ENCODE measurements at regions not wholly inside any gene's neighbourhood (a gene's known extent, or its start where the extent isn't known, plus 50 kb on each side); places are given as distances from the start of the nearest gene placed in this dataset.

DNA sequence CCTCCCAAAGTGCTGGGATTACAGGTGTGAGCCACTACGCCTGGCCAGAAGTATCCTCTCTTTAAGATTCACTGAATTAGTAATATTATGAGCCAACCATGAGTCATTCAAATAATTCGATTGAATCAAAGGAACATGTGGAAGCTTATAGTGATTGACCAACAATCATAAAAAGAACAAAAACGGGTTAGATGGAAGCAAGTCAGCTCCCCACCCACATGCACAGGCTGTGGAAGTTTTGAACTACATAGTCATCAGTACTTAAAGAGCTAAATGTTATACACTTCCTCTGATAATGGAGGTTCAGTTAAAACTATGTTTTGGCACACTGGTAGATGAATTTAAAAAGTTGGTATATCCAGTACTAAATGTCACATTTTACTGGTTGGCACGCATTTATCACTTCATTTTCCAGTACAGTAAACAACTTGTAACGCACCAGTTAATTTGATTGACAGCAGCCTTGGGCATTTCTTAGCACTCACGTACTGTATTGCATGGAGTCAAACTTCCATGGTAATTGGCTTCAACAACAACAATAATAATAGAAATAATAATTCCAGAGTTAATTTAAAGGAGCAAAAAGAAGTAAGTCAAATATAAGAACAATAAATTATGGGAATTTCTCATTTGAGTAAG lies 1107.3 kb upstream of the MAP3K7 start:
- Histone ChIP-seq H3K36me3 (replicated peaks; ENCODE audit: insufficient read depth, low read depth) (no peaks in the 10 kb centered on the region), H3K4me1 (ENCODE audit: insufficient read depth) (no peaks in the 10 kb centered on the region), H3K27me3 (no peaks in the 10 kb centered on the region), H4K20me1 (ENCODE audit: insufficient read depth, poor library complexity, severe bottlenecking) (no peaks in the 10 kb centered on the region), H3K4me3 (no peak overlapping the region), H3K9me2 (replicated peaks; ENCODE audit: insufficient read depth) (no peaks in the 10 kb centered on the region), H2AFZ (no peak overlapping the region), H3K9me3 (ENCODE audit: low read depth) (no peaks in the 10 kb centered on the region), H3K27ac (no peak overlapping the region), H3K79me2 (no peaks in the 10 kb centered on the region), H3K4me2 (no peak overlapping the region)
- 63% methylated on average over 6 of the region's 6 CpGs for WGBS (ENCODE audit: low lambda C conversion rate, missing lambda C conversion rate)
- DNase-seq (ENCODE audit: low spot score) = no peak
- no peak for TF ChIP-seq EZH2phosphoT487 (IDR thresholded peaks at IDR 0.05; ENCODE audit: low read depth, severe bottlenecking, unreplicated experiment)
- TF ChIP-seq, protein P1, sequence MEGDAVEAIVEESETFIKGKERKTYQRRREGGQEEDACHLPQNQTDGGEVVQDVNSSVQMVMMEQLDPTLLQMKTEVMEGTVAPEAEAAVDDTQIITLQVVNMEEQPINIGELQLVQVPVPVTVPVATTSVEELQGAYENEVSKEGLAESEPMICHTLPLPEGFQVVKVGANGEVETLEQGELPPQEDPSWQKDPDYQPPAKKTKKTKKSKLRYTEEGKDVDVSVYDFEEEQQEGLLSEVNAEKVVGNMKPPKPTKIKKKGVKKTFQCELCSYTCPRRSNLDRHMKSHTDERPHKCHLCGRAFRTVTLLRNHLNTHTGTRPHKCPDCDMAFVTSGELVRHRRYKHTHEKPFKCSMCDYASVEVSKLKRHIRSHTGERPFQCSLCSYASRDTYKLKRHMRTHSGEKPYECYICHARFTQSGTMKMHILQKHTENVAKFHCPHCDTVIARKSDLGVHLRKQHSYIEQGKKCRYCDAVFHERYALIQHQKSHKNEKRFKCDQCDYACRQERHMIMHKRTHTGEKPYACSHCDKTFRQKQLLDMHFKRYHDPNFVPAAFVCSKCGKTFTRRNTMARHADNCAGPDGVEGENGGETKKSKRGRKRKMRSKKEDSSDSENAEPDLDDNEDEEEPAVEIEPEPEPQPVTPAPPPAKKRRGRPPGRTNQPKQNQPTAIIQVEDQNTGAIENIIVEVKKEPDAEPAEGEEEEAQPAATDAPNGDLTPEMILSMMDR (IDR thresholded peaks at IDR 0.05; ENCODE audit: poor library complexity) = no peak
- TF ChIP-seq EZH2 (IDR thresholded peaks at IDR 0.05; ENCODE audit: borderline replicate concordance) = no peak

DNA sequence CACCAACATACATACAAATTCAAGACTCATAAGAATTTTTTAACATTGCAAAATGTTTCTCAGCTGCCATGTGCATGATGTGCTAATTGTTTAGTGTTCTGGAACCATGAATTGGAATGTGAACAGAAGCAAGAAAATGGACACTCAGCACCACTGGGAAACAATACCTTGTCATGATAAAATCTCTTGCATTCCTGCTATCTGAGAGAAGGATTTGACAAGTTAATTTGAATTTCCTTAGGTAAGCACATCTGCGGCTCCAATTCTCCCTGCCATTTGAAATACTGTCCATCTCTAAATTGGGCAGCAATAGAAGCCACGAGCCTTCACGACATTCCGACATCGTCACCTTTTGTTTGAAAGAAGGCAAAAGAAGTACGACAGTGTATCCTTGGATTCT lies 1104.6 kb upstream of the MAP3K7 start:
- WGBS (ENCODE audit: low lambda C conversion rate, missing lambda C conversion rate) = 71% methylated on average over 6 of the region's 6 CpGs
- Histone ChIP-seq H3K36me3 (replicated peaks; ENCODE audit: insufficient read depth, low read depth) (no peaks in the 10 kb centered on the region), H2AFZ (no peak overlapping the region), H3K4me3 (no peak overlapping the region), H3K27me3 (no peaks in the 10 kb centered on the region), H3K9me3 (ENCODE audit: low read depth) (no peaks in the 10 kb centered on the region), H3K79me2 (no peaks in the 10 kb centered on the region), H3K4me2 (no peak overlapping the region), H4K20me1 (ENCODE audit: insufficient read depth, poor library complexity, severe bottlenecking) (no peaks in the 10 kb centered on the region), H3K27ac (no peak overlapping the region), H3K4me1 (ENCODE audit: insufficient read depth) (no peaks in the 10 kb centered on the region), H3K9me2 (replicated peaks; ENCODE audit: insufficient read depth) (no peaks in the 10 kb centered on the region)
- TF ChIP-seq, protein P1 (IDR thresholded peaks at IDR 0.05; ENCODE audit: poor library complexity) = no peak
- no peak for TF ChIP-seq EZH2phosphoT487 (IDR thresholded peaks at IDR 0.05; ENCODE audit: low read depth, severe bottlenecking, unreplicated experiment)
- no peak for DNase-seq (ENCODE audit: low spot score)

DNA sequence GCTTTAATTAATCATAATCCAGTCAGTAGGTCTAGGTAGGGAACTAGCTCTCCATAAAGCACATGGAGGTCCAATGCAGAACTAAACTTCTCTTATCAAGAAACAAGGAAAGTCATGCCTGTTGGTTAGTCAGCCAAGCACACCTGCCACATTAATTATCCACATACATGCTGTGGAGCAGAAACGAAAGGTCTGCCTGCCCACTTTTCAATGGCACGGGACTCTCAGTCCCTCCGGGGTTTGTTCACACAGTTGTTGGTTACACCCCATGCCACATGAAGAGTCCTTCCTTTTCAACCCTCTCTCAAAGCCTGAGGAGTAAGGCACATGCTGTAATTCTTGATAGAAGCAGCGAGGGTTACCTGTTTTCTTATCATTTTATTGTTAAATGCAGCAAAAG lies 1096.4 kb upstream of the MAP3K7 start:
- DNase-seq (ENCODE audit: low spot score) = no peak
- H3K79me2 ChIP-seq = no peaks in the 10 kb centered on the region
- H3K9me3 ChIP-seq (ENCODE audit: low read depth) = no peaks in the 10 kb centered on the region
- no peaks in the 10 kb centered on the region for H3K9me2 ChIP-seq (replicated peaks; ENCODE audit: insufficient read depth)
- 92% methylated on average over 4 of the region's 4 CpGs for WGBS (ENCODE audit: low lambda C conversion rate, missing lambda C conversion rate)
- H3K4me1 ChIP-seq (ENCODE audit: insufficient read depth) = no peaks in the 10 kb centered on the region
- H3K27me3 ChIP-seq = no peaks in the 10 kb centered on the region
- H3K27ac ChIP-seq = no peak overlapping the region
- no peak for TF ChIP-seq EZH2phosphoT487 (IDR thresholded peaks at IDR 0.05; ENCODE audit: low read depth, severe bottlenecking, unreplicated experiment)
- no peak for TF ChIP-seq EZH2 (IDR thresholded peaks at IDR 0.05; ENCODE audit: borderline replicate concordance)
- TF ChIP-seq, protein P1 (IDR thresholded peaks at IDR 0.05; ENCODE audit: poor library complexity) = no peak
- no peak overlapping the region for H2AFZ ChIP-seq
- no peaks in the 10 kb centered on the region for H3K36me3 ChIP-seq (replicated peaks; ENCODE audit: insufficient read depth, low read depth)
- H3K4me2 ChIP-seq = no peak overlapping the region
- H4K20me1 ChIP-seq (ENCODE audit: insufficient read depth, poor library complexity, severe bottlenecking) = no peaks in the 10 kb centered on the region
- no peak overlapping the region for H3K4me3 ChIP-seq

All from hepatocyte (in vitro differentiated cells).